ENCODE measurements at regions not wholly inside any gene's neighbourhood (a gene's known extent, or its start where the extent isn't known, plus 50 kb on each side); places are given as distances from the start of the nearest gene placed in this dataset.
"Not testable (repeated sequence)": the region's sequence is repeated elsewhere in the genome, so short reads cannot be mapped to it uniquely, and the experiment has no call there.

DNA sequence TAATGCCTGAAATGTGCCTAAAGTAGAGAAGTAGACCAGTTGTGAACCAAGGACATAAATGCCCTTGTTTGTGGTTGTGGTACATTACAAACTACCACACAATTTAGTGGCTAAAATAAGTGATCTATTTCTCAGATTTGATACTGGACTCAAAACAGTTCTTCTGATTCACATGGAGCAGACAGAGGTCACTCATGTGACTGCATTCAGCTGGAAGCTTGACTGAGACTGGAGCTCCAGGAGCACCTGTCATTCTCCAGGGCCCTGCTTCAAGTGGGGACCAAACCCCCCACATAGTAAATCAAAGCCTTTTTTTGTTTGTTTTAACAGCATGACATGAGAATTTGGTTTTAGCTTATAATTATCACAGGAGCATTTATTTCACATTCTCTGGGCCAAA is 301.2 kb downstream of the OXSM start:
- no peak overlapping the region for H3K27ac ChIP-seq
- H3K36me3 ChIP-seq: no peaks in the 10 kb centered on the region
- DNase-seq (no peak), ATAC-seq (no peak)
- no peaks in the 10 kb centered on the region for H3K27me3 ChIP-seq (ENCODE audit: low read depth)
- H3K9me3 ChIP-seq: peaks cover 8% of the 10 kb centered on the region
- TF ChIP-seq, protein P1, sequence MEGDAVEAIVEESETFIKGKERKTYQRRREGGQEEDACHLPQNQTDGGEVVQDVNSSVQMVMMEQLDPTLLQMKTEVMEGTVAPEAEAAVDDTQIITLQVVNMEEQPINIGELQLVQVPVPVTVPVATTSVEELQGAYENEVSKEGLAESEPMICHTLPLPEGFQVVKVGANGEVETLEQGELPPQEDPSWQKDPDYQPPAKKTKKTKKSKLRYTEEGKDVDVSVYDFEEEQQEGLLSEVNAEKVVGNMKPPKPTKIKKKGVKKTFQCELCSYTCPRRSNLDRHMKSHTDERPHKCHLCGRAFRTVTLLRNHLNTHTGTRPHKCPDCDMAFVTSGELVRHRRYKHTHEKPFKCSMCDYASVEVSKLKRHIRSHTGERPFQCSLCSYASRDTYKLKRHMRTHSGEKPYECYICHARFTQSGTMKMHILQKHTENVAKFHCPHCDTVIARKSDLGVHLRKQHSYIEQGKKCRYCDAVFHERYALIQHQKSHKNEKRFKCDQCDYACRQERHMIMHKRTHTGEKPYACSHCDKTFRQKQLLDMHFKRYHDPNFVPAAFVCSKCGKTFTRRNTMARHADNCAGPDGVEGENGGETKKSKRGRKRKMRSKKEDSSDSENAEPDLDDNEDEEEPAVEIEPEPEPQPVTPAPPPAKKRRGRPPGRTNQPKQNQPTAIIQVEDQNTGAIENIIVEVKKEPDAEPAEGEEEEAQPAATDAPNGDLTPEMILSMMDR (IDR thresholded peaks at IDR 0.05): no peak
- H3K4me3 ChIP-seq: no peak overlapping the region
- intact Hi-C loops (cut with DNase I): no loop called here
- no peaks in the 10 kb centered on the region for H3K4me1 ChIP-seq

DNA sequence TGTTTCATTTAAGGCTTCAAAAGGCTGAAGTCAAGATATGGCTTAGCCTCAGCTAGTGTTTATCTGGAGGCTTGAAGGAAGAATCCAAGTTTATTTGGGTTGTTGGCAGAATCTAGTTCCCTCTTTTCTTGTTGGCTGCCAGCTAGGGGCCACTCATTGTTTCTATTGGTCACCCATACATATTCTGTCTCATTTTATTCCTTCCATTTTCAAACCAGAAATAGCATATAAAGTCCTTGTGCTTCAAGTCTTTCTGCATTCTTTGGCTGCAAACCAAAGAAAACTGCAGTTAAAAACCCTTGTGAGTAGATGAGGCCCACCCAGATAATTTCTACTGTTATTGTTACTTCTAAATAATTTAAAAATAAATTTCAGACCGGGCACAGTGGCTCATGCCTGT is 301.7 kb downstream of the OXSM start:
- intact Hi-C loops (cut with DNase I): no loop called here
- peaks cover 13% of the 10 kb centered on the region for H3K9me3 ChIP-seq
- no peak overlapping the region for H3K27ac ChIP-seq
- ATAC-seq: no peak
- no peaks in the 10 kb centered on the region for H3K4me1 ChIP-seq
- no peak overlapping the region for H3K4me3 ChIP-seq
- H3K27me3 ChIP-seq (ENCODE audit: low read depth): no peaks in the 10 kb centered on the region
- H3K36me3 ChIP-seq: no peaks in the 10 kb centered on the region
- TF ChIP-seq, protein P1 (IDR thresholded peaks at IDR 0.05): no peak
- no peak for DNase-seq

DNA sequence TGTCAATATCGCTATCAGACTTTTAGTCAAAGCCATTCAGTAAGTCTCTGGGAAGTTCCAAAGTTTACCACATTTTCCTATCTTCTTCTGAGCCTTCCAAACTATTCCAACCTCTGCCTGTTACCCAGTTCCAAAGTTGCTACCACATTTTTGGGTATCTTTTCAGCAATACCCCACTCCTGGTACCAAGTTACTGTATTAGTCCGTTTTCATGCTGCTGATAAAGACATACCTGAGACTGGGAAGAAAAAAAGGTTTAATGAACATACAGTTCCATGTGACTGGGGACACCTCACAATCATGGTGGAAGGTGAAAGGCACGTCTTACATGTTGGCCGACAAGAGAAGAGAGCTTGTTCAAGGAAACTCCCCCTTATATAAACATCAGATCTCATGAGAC is 307.2 kb downstream of the OXSM start:
- H3K27ac ChIP-seq; H3K27me3 ChIP-seq (ENCODE audit: low read depth); H3K4me3 ChIP-seq; ATAC-seq; DNase-seq; H3K4me1 ChIP-seq; intact Hi-C loops (cut with DNase I); H3K36me3 ChIP-seq: not testable (repeated sequence)
- H3K9me3 ChIP-seq: peaks cover 13% of the 10 kb centered on the region

DNA sequence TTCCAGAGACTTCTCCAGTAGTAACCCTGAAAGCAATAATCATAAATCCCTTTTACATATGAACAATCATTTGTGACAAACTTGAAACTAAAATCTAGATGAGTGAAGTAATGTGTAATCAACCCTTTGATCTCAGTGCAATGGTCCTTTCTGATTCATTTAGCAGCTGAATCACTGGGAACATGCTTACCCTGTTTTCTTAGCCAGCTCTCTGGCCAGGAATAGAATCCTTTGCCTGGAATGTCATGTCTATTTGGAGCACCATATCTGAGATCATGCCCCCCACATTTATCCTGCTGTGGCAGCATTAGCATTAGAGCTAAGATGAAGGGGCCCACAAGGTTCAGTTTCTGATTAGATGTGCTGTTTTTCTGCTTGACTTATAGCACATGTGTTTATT is 309.8 kb downstream of the OXSM start:
- no peak for DNase-seq
- Histone ChIP-seq H3K27me3 (ENCODE audit: low read depth) (no peaks in the 10 kb centered on the region), H3K36me3 (no peaks in the 10 kb centered on the region), H3K27ac (no peak overlapping the region), H3K4me3 (no peak overlapping the region), H3K9me3 (peaks cover 13% of the 10 kb centered on the region), H3K4me1 (no peaks in the 10 kb centered on the region)
- no peak for ATAC-seq
- TF ChIP-seq, protein P1 (IDR thresholded peaks at IDR 0.05): no peak
- intact Hi-C loops (cut with DNase I): no loop called here

DNA sequence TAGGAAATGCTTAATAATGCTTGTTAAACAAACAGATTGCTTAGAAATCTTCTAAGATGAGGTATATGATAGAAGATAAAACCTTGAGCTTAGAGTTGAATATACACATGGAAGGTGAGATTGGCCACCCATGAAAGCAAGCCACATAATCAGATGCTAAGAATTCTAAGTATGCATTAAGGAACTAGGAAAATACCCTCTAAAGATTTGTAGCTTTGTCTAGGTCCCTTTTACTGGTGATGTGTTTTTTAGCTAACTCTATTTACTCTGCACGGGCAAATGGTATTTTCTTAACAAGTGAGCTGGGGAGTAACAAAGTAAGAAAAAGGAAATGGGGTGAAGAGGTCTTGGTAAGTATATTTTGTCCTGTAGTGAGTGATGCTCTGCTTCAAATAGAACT is 310.3 kb downstream of the OXSM start:
- peaks cover 13% of the 10 kb centered on the region for H3K9me3 ChIP-seq
- H3K4me3 ChIP-seq: no peak overlapping the region
- no peak overlapping the region for H3K27ac ChIP-seq
- DNase-seq (no peak), ATAC-seq (no peak)
- H3K27me3 ChIP-seq (ENCODE audit: low read depth): no peaks in the 10 kb centered on the region
- intact Hi-C loops (cut with DNase I): no loop called here
- no peaks in the 10 kb centered on the region for H3K4me1 ChIP-seq
- no peaks in the 10 kb centered on the region for H3K36me3 ChIP-seq
- TF ChIP-seq, protein P1 (IDR thresholded peaks at IDR 0.05): no peak

DNA sequence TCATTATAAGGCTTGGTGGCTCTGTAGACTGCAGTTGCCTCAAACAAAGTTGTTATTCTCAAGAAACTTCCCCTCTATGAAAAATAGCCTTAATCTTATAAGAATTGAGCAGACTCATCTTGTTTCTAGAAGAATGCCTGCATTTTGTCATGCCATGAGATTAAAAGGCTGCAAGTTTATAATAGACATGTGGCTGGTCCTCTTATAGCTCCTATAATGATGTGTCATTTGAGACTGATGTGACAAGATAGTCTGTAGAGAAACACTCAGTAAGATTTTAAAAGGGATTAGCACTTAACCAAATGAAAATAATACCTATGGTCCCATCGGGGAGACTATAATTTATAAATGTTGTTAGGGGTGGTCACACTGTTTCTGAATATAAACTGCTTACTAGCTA is 312.5 kb downstream of the OXSM start:
- Histone ChIP-seq H3K9me3 (no peaks in the 10 kb centered on the region), H3K4me1 (no peaks in the 10 kb centered on the region), H3K27ac (no peak overlapping the region), H3K4me3 (no peak overlapping the region), H3K36me3 (no peaks in the 10 kb centered on the region), H3K27me3 (ENCODE audit: low read depth) (no peaks in the 10 kb centered on the region)
- DNase-seq (no peak), ATAC-seq (no peak)
- intact Hi-C loops (cut with DNase I): no loop called here
- TF ChIP-seq, protein P1 (IDR thresholded peaks at IDR 0.05): no peak
